Ovary (tissue), 7 donors: ENCODE measurements at regions not wholly inside any gene's neighbourhood (a gene's known extent, or its start where the extent isn't known, plus 50 kb on each side); places are given as distances from the start of the nearest gene placed in this dataset.

Source experiments
- DNase-seq, 5 donors: peaks; one replicate each; pipeline ENCODE4 v3.0.0-alpha.2; 2019 to 2020
- H3K27ac ChIP-seq, 2 donors: fragments of 200-600 bp; one replicate each; pipeline versions ENCODE4 v1.5.1 to v1.8.0; 2019 to 2022
- H3K27me3 ChIP-seq: fragments of 200-600 bp; one replicate; pipeline ENCODE4 v1.8.0; 2022
- H3K36me3 ChIP-seq: fragments of 200-600 bp; sonication (generic); one replicate; pipeline ENCODE4 v1.5.1; 2019
- H3K4me1 ChIP-seq: one replicate; pipeline ENCODE4 v1.8.1; 2013; ENCODE audit warnings: mild to moderate bottlenecking, moderate library complexity; ENCODE audit not compliant: insufficient read depth
- H3K4me3 ChIP-seq: fragments of 200-600 bp; sonication (generic); one replicate; pipeline ENCODE4 v1.5.1; 2017
- H3K9me3 ChIP-seq, 2 donors: fragments of 200-600 bp in 1 of 2; sonication (generic) in 1 of 2; one replicate each; pipeline versions ENCODE4 v1.5.1 to v1.8.1; 2013 to 2019; ENCODE audit warnings: mild to moderate bottlenecking in 1 of 2, moderate library complexity in 1 of 2
- CTCF ChIP-seq, 3 donors: fragments of 450-650 bp in 2 of 3; fragments of 200-600 bp in 1 of 3; IDR thresholded peaks; one replicate each; pipeline versions ENCODE4 v1.5.1 to v1.8.0; 2016 to 2022; ENCODE audit warnings: antibody characterized with exemption in 3 of 3, mild to moderate bottlenecking in 1 of 3
- EP300 ChIP-seq: sonication (generic); formaldehyde crosslinking; IDR thresholded peaks from one replicate; pipeline ENCODE4 v1.6.1; 2017; ENCODE audit warnings: antibody characterized with exemption
- POLR2A ChIP-seq: fragments of 450-650 bp; IDR thresholded peaks from one replicate; pipeline ENCODE4 v1.6.1; 2017; ENCODE audit warnings: antibody characterized with exemption, mild to moderate bottlenecking, moderate library complexity
- WGBS, 3 donors: extraction: QIAGEN DNeasy Blood & Tissue Kit in 1 of 3; methylation state at CpG; one replicate each; pipeline versions ENCODE4 v1.1.5 to v1.1.7; 2013 to 2017; 5-methylcytosine and 5-hydroxymethylcytosine counted together
- intact Hi-C, 4 donors: fragments of 100-400 bp; cut with DNase I; formaldehyde crosslinking; loops; one replicate each; pipeline versions ENCODE4 v1.11.0 to v1.15.1; 2022 to 2023
- donor health status: DM: no; HTN: no; CAD: no; lungs with moderate emphysema.
- donor health status: DM: no; HTN: no; CAD: no.
- donor health status: Bipolar disorder and iron deficiency.
- donor health status: DM: no; HTN: no; CAD: no.
- donor health status: DM: yes; HTN: yes; CAD: no.

- H3K36me3 ChIP-seq: no peaks in the 10 kb centered on the region
- H3K4me1 ChIP-seq: no peaks in the 10 kb centered on the region
- intact Hi-C loops: no loop called here
- TF ChIP-seq CTCF (IDR thresholded peaks at IDR 0.05) (no peak), EP300 (no peak), POLR2A (no peak)
- H3K27me3 ChIP-seq: no peaks in the 10 kb centered on the region
- 60 to 71% (median 64%) methylated on average over 2 of the region's 2 CpGs for WGBS, 3 donors
- no peak for DNase-seq
- no peaks in the 10 kb centered on the region for H3K9me3 ChIP-seq
- no peak overlapping the region for H3K4me3 ChIP-seq
- no peak overlapping the region for H3K27ac ChIP-seq
Measured at GRCh38 chr5:52707616-52708015, 80.1 kb upstream of the ITGA1 start.

- intact Hi-C loops: no loop called here
- TF ChIP-seq CTCF (IDR thresholded peaks at IDR 0.05): no peak
- no peak for TF ChIP-seq POLR2A
- no peak for TF ChIP-seq EP300
- 7 to 12% (median 11%) methylated on average over 1 of the region's 1 CpG for WGBS, 3 donors
- Histone ChIP-seq H3K27ac (no peak overlapping the region), H3K36me3 (no peaks in the 10 kb centered on the region), H3K27me3 (no peaks in the 10 kb centered on the region), H3K4me3 (no peak overlapping the region), H3K4me1 (no peaks in the 10 kb centered on the region), H3K9me3 (no peaks in the 10 kb centered on the region)
- DNase-seq: no peak
Measured at GRCh38 chr5:52708463-52708862, 79.3 kb upstream of the ITGA1 start.

GRCh38 chr5:52709167-52709925 lies 78.4 kb upstream of the ITGA1 start:
- no peak for TF ChIP-seq POLR2A
- no peak for TF ChIP-seq EP300
- no peak for TF ChIP-seq CTCF (IDR thresholded peaks at IDR 0.05)
- no peaks in the 10 kb centered on the region for H3K27me3 ChIP-seq
- H3K4me3 ChIP-seq: no peak overlapping the region
- DNase-seq: peak in 2 of 5 donors; percentile 21
- H3K27ac ChIP-seq: no peak overlapping the region
- H3K4me1 ChIP-seq: no peaks in the 10 kb centered on the region
- intact Hi-C loops: no loop called here
- no peaks in the 10 kb centered on the region for H3K9me3 ChIP-seq
- WGBS, 3 donors: 17 to 20% (median 18%) methylated on average over 6 of the region's 6 CpGs
- no peaks in the 10 kb centered on the region for H3K36me3 ChIP-seq

- H3K27ac ChIP-seq: no peak overlapping the region
Measured at GRCh38 chr5:52710310-52710971, 77.3 kb upstream of the ITGA1 start.

More at GRCh38 chr5:52710310-52710971, 77.3 kb upstream of the ITGA1 start:
- Histone ChIP-seq H3K4me3 (no peak overlapping the region), H3K27me3 (no peaks in the 10 kb centered on the region), H3K4me1 (no peaks in the 10 kb centered on the region), H3K9me3 (no peaks in the 10 kb centered on the region), H3K36me3 (no peaks in the 10 kb centered on the region)
- WGBS, 3 donors: 76 to 82% (median 81%) methylated on average over 2 of the region's 2 CpGs
- DNase-seq: no peak
- TF ChIP-seq CTCF (IDR thresholded peaks at IDR 0.05): no peak
- no peak for TF ChIP-seq POLR2A
- no peak for TF ChIP-seq EP300
- intact Hi-C loops: loop anchor here in 1 of 4 donors (5.0 kb wide), 1 partner anchor 1617 kb away; no protein-coding TSS in a partner anchor
